Trophoblast cell (in vitro differentiated cells and primary cell): ENCODE measurements at regions not wholly inside any gene's neighbourhood (a gene's known extent, or its start where the extent isn't known, plus 50 kb on each side); places are given as distances from the start of the nearest gene placed in this dataset.

Experiments
- DNase-seq, 2 donors: peaks; one replicate each; pipeline ENCODE4 v3.0.0-alpha.2; 2016
- H2AFZ ChIP-seq: 2 replicates; pipeline ENCODE4 v1.6.1; 2013; ENCODE audit warnings: low read length, moderate library complexity, mild to moderate bottlenecking; ENCODE audit not compliant: insufficient read depth, poor library complexity
- H2AK5ac ChIP-seq: 2 replicates; pipeline ENCODE4 v1.6.1; 2013; ENCODE audit warnings: mild to moderate bottlenecking, low read length
- H2BK120ac ChIP-seq: 2 replicates; pipeline ENCODE4 v1.6.1; 2013; ENCODE audit warnings: low read length, mild to moderate bottlenecking, moderate library complexity; ENCODE audit not compliant: insufficient read depth, poor library complexity
- H2BK12ac ChIP-seq: 2 replicates; pipeline ENCODE4 v1.6.1; 2013; ENCODE audit warnings: mild to moderate bottlenecking, low read length, moderate library complexity
- H2BK5ac ChIP-seq: 2 replicates; pipeline ENCODE4 v1.6.1; 2013; ENCODE audit warnings: low read length, low read depth, moderate library complexity, mild to moderate bottlenecking; ENCODE audit not compliant: poor library complexity
- H3K14ac ChIP-seq: 2 replicates; pipeline ENCODE4 v1.6.1; 2013; ENCODE audit warnings: mild to moderate bottlenecking, low read length
- H3K18ac ChIP-seq: 2 replicates; pipeline ENCODE4 v1.6.1; 2013; ENCODE audit warnings: mild to moderate bottlenecking, low read length
- H3K23ac ChIP-seq: 2 replicates; pipeline ENCODE4 v1.6.1; 2013; ENCODE audit warnings: low read length
- H3K27ac ChIP-seq: 2 replicates; pipeline ENCODE4 v1.5.1; 2013; ENCODE audit warnings: low read depth, mild to moderate bottlenecking, inconsistent platforms, low read length, moderate library complexity
- H3K27me3 ChIP-seq: 2 replicates; pipeline ENCODE4 v1.6.1; 2013; ENCODE audit warnings: inconsistent platforms, mild to moderate bottlenecking, low read length, moderate library complexity; ENCODE audit not compliant: insufficient read depth
- H3K36me3 ChIP-seq, 2 experiments: 1 replicate in 1 of 2; 2 replicates in 1 of 2; pipeline ENCODE4 v1.6.1; 2013; ENCODE audit warnings: low read length in 2 of 2, mild to moderate bottlenecking in 2 of 2, moderate library complexity in 1 of 2; ENCODE audit not compliant: insufficient read depth in 2 of 2, control insufficient read depth in 1 of 2
- H3K4ac ChIP-seq: 2 replicates; pipeline ENCODE4 v1.6.1; 2013; ENCODE audit warnings: low read depth, mild to moderate bottlenecking, low read length, moderate library complexity
- H3K4me1 ChIP-seq, 2 experiments: 1 replicate in 1 of 2; 2 replicates in 1 of 2; pipeline ENCODE4 v1.6.1; 2013; ENCODE audit warnings: low read length in 2 of 2, mild to moderate bottlenecking in 2 of 2, moderate library complexity in 1 of 2; ENCODE audit not compliant: insufficient read depth in 2 of 2, control insufficient read depth in 1 of 2
- H3K4me2 ChIP-seq: 2 replicates; pipeline ENCODE4 v1.6.1; 2013; ENCODE audit warnings: inconsistent platforms, mild to moderate bottlenecking, low read length, moderate library complexity
- H3K4me3 ChIP-seq: 2 replicates; pipeline ENCODE4 v1.5.1; 2013; ENCODE audit warnings: mild to moderate bottlenecking, low read depth, low read length, inconsistent platforms
- H3K79me1 ChIP-seq: one replicate; pipeline ENCODE4 v1.6.1; 2013; ENCODE audit warnings: low read length
- H3K79me2 ChIP-seq: 2 replicates; pipeline ENCODE4 v1.6.1; 2013; ENCODE audit warnings: low read length, mild to moderate bottlenecking; ENCODE audit not compliant: control insufficient read depth, insufficient read depth, poor library complexity
- H3K9ac ChIP-seq: 2 replicates; pipeline ENCODE4 v1.6.1; 2013; ENCODE audit warnings: mild to moderate bottlenecking, low read length
- H3K9me3 ChIP-seq: 2 replicates; pipeline ENCODE4 v1.6.1; 2013; ENCODE audit warnings: low read depth, mild to moderate bottlenecking, control low read depth, inconsistent platforms, low read length; ENCODE audit not compliant: insufficient read depth
- H4K12ac ChIP-seq: 2 replicates; pipeline ENCODE4 v1.6.1; 2013; ENCODE audit warnings: low read depth, mild to moderate bottlenecking, low read length, moderate library complexity
- H4K8ac ChIP-seq: 2 replicates; pipeline ENCODE4 v1.6.1; 2013; ENCODE audit warnings: low read depth, mild to moderate bottlenecking, low read length, moderate library complexity
- H4K91ac ChIP-seq: one replicate; pipeline ENCODE4 v1.6.1; 2013; ENCODE audit warnings: low read depth, mild to moderate bottlenecking, low read length, moderate library complexity
- WGBS: extraction: QIAGEN DNeasy Blood & Tissue Kit; methylation state at CpG from one replicate; pipeline ENCODE4 v1.1.7; 2013; ENCODE audit warnings: missing lambda C conversion rate; ENCODE audit not compliant: insufficient read length, insufficient coverage; ENCODE audit errors: extremely low coverage; 5-methylcytosine and 5-hydroxymethylcytosine counted together

GRCh38 chr6:103284835-103285234, 1574.9 kb downstream of the HACE1 start:
- Histone ChIP-seq H2BK12ac (no peak overlapping the region), H3K27ac (no peak overlapping the region), H4K91ac (no peak overlapping the region), H4K8ac (no peak overlapping the region), H3K9ac (no peak overlapping the region), H3K79me1 (no peaks in the 10 kb centered on the region), H3K27me3 (no peaks in the 10 kb centered on the region), H4K12ac (no peak overlapping the region), H3K4me1 (no peaks in the 10 kb centered on the region), H3K14ac (no peak overlapping the region), H3K4me2 (no peak overlapping the region), H3K79me2 (no peaks in the 10 kb centered on the region), H2AK5ac (no peak overlapping the region), H3K18ac (no peak overlapping the region), H3K4ac (no peak overlapping the region), H3K23ac (no peak overlapping the region), H3K36me3 (no peaks in the 10 kb centered on the region), H3K4me3 (no peak overlapping the region), H3K9me3 (no peaks in the 10 kb centered on the region), H2BK120ac (no peak overlapping the region), H2AFZ (no peak overlapping the region), H2BK5ac (no peak overlapping the region)
- no CpG with 5 or more reads among the region's 2 CpGs for WGBS
- no peak for DNase-seq

- Histone ChIP-seq H3K4me1 (no peaks in the 10 kb centered on the region), H2BK5ac (no peak overlapping the region)
Observed at GRCh38 chr6:103280417-103280816, 1579.3 kb downstream of the HACE1 start.

GRCh38 chr6:103277936-103278335, 1581.8 kb downstream of the HACE1 start:
- H4K91ac ChIP-seq, result no peak overlapping the region
- no peak overlapping the region for H3K18ac ChIP-seq
- no CpG with 5 or more reads among the region's 1 CpG for WGBS
- no peaks in the 10 kb centered on the region for H3K79me2 ChIP-seq
- no peak overlapping the region for H3K23ac ChIP-seq
- no peak overlapping the region for H3K4ac ChIP-seq
- no peak overlapping the region for H4K12ac ChIP-seq
- no peak overlapping the region for H4K8ac ChIP-seq
- H2BK5ac ChIP-seq, result no peak overlapping the region
- H3K9ac ChIP-seq, result no peak overlapping the region
- no peak overlapping the region for H2AK5ac ChIP-seq
- no peaks in the 10 kb centered on the region for H3K36me3 ChIP-seq
- H3K4me2 ChIP-seq, result no peak overlapping the region
- H2BK12ac ChIP-seq, result no peak overlapping the region
- no peak overlapping the region for H2AFZ ChIP-seq
- H3K4me1 ChIP-seq, result no peaks in the 10 kb centered on the region
- H3K4me3 ChIP-seq, result no peak overlapping the region
- H3K27ac ChIP-seq, result no peak overlapping the region
- no peaks in the 10 kb centered on the region for H3K79me1 ChIP-seq
- H3K27me3 ChIP-seq, result no peaks in the 10 kb centered on the region
- H3K14ac ChIP-seq, result no peak overlapping the region
- H2BK120ac ChIP-seq, result no peak overlapping the region
- DNase-seq, result no peak
- peaks cover 3% of the 10 kb centered on the region for H3K9me3 ChIP-seq

More at GRCh38 chr6:103280417-103280816, 1579.3 kb downstream of the HACE1 start:
- H2BK12ac ChIP-seq, result no peak overlapping the region
- H3K4me3 ChIP-seq, result no peak overlapping the region
- no peak overlapping the region for H2BK120ac ChIP-seq
- H2AFZ ChIP-seq, result no peak overlapping the region
- no peak overlapping the region for H3K27ac ChIP-seq
- no peak overlapping the region for H2AK5ac ChIP-seq
- H3K23ac ChIP-seq, result no peak overlapping the region
- peaks cover 3% of the 10 kb centered on the region for H3K9me3 ChIP-seq
- no peak overlapping the region for H4K8ac ChIP-seq
- no peak overlapping the region for H3K18ac ChIP-seq
- H3K14ac ChIP-seq, result no peak overlapping the region
- H3K9ac ChIP-seq, result no peak overlapping the region
- DNase-seq, result no peak
- WGBS, result no CpG with 5 or more reads among the region's 2 CpGs
- H4K12ac ChIP-seq, result no peak overlapping the region
- no peaks in the 10 kb centered on the region for H3K36me3 ChIP-seq
- H3K27me3 ChIP-seq, result no peaks in the 10 kb centered on the region
- no peak overlapping the region for H4K91ac ChIP-seq
- no peak overlapping the region for H3K4me2 ChIP-seq
- H3K79me1 ChIP-seq, result no peaks in the 10 kb centered on the region
- no peak overlapping the region for H3K4ac ChIP-seq
- H3K79me2 ChIP-seq, result no peaks in the 10 kb centered on the region

GRCh38 chr6:103273048-103273447, 1586.7 kb downstream of the HACE1 start:
- no peak overlapping the region for H4K91ac ChIP-seq
- no peak overlapping the region for H3K9ac ChIP-seq
- H3K79me2 ChIP-seq, result no peaks in the 10 kb centered on the region
- H3K4ac ChIP-seq, result no peak overlapping the region
- H2AK5ac ChIP-seq, result no peak overlapping the region
- no peak overlapping the region for H3K23ac ChIP-seq
- no peak overlapping the region for H3K4me2 ChIP-seq
- no peak overlapping the region for H3K18ac ChIP-seq
- no peak overlapping the region for H3K27ac ChIP-seq
- no peaks in the 10 kb centered on the region for H3K79me1 ChIP-seq
- H4K8ac ChIP-seq, result no peak overlapping the region
- no peak overlapping the region for H2BK120ac ChIP-seq
- no peaks in the 10 kb centered on the region for H3K36me3 ChIP-seq
- H3K4me3 ChIP-seq, result no peak overlapping the region
- H2BK12ac ChIP-seq, result no peak overlapping the region
- H3K27me3 ChIP-seq, result no peaks in the 10 kb centered on the region
- no peaks in the 10 kb centered on the region for H3K4me1 ChIP-seq
- H4K12ac ChIP-seq, result no peak overlapping the region
- H3K9me3 ChIP-seq, result no peaks in the 10 kb centered on the region
- H2AFZ ChIP-seq, result no peak overlapping the region
- WGBS, result no CpG with 5 or more reads among the region's 1 CpG
- H2BK5ac ChIP-seq, result no peak overlapping the region
- DNase-seq, result peak in 1 of 2 donors; percentile 52
- no peak overlapping the region for H3K14ac ChIP-seq
